H1 (cell line): ENCODE measurements at regions not wholly inside any gene's neighbourhood (a gene's known extent, or its start where the extent isn't known, plus 50 kb on each side); places are given as distances from the start of the nearest gene placed in this dataset.

Experiments used
- CHD7 ChIP-seq: fragments of 300-600 bp; sonication (generic); IDR thresholded peaks from 2 replicates; pipeline ENCODE4 v1.7.1; 2012; ENCODE audit warnings: low read length, moderate library complexity, mild to moderate bottlenecking, inconsistent platforms; ENCODE audit not compliant: insufficient replicate concordance
- EGR1 ChIP-seq: IDR thresholded peaks from 2 replicates; pipeline ENCODE4 v1.6.1; 2011; ENCODE audit warnings: low read depth, low read length, borderline replicate concordance
- GABPA ChIP-seq: IDR thresholded peaks from 2 replicates; pipeline ENCODE4 v1.6.1; 2011; ENCODE audit warnings: mild to moderate bottlenecking, low read length, moderate library complexity, borderline replicate concordance; ENCODE audit not compliant: insufficient read depth
- POLR2AphosphoS5 ChIP-seq: IDR thresholded peaks from 2 replicates; pipeline ENCODE4 v1.6.1; 2011; ENCODE audit warnings: low read depth, low read length
- TCF12 ChIP-seq: IDR thresholded peaks from 2 replicates; pipeline ENCODE4 v1.6.1; 2011; ENCODE audit warnings: low read depth, mild to moderate bottlenecking, low read length

DNA sequence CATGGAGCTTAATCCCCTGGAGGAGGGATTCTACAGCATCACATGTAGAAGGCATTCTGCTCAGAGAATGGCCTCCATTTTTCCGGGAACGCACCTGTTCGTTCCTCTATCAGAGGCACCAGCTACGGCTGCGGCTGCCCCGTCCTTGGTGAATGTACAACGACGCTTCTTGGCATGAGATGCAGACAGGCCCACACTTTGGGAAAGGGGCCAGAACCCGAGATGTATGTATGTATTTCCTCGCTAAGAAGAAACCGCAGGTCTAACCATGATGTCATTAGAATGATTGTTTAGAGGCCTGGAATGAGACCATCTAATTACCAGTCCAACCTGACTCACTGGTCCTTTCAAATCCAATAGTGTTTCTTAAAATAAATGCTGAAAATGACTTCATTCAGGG lies 1293.4 kb downstream of the TBC1D22A start (continued):
- TF ChIP-seq GABPA, result no peak
- TF ChIP-seq TCF12, result no peak
- no peak for TF ChIP-seq CHD7
- TF ChIP-seq POLR2AphosphoS5, result no peak
- no peak for TF ChIP-seq EGR1
